Loucy (cell line): ENCODE measurements at regions not wholly inside any gene's neighbourhood (a gene's known extent, or its start where the extent isn't known, plus 50 kb on each side); places are given as distances from the start of the nearest gene placed in this dataset.

Experiments
- EZH2phosphoT487 ChIP-seq: fragments of 200-600 bp; IDR thresholded peaks from 2 replicates; pipeline ENCODE4 v1.6.1; 2018; ENCODE audit warnings: antibody characterized with exemption, mild to moderate bottlenecking, moderate library complexity, borderline replicate concordance
- TF ChIP-seq, protein P1 (sequence below): fragments of 200-600 bp; sonication (generic); conservative IDR thresholded peaks from 2 replicates; pipeline ENCODE4 v1.5.1; 2014; ENCODE audit warnings: mild to moderate bottlenecking, antibody characterized with exemption, low read length

DNA sequence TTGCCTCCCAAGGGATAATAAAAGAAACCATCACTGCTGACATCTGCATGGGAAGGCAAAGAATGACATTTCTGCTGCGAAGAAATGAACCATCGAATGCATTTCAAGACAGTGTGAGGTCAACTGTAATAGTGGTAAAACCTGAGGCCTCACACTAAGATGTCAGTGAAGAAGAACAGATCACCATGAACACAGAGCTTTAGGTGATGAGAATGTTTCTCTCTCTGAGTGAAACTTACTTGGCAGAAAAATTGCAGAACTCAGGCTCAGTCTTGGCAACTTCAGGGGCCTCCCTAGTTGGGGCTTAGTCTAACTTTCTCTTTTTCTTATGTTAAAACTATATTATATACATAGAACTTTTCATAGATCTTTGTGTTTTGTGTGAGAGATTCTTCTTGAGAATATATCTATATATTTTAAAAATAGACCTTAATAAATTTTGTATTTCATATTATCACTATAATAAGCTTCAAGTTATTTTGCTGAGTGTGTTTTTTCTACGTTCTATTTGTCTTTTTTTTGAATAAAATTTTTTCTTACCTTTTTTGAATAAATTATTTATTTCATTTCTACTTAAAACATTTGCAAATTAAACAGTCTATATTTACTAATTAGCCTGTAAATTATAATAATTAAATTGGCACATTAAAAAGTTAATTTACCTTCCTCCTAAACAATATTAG is 427.5 kb upstream of the TRIB2 start:
- TF ChIP-seq, protein P1, sequence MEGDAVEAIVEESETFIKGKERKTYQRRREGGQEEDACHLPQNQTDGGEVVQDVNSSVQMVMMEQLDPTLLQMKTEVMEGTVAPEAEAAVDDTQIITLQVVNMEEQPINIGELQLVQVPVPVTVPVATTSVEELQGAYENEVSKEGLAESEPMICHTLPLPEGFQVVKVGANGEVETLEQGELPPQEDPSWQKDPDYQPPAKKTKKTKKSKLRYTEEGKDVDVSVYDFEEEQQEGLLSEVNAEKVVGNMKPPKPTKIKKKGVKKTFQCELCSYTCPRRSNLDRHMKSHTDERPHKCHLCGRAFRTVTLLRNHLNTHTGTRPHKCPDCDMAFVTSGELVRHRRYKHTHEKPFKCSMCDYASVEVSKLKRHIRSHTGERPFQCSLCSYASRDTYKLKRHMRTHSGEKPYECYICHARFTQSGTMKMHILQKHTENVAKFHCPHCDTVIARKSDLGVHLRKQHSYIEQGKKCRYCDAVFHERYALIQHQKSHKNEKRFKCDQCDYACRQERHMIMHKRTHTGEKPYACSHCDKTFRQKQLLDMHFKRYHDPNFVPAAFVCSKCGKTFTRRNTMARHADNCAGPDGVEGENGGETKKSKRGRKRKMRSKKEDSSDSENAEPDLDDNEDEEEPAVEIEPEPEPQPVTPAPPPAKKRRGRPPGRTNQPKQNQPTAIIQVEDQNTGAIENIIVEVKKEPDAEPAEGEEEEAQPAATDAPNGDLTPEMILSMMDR, result no peak
- no peak for TF ChIP-seq EZH2phosphoT487
